T-cell (primary cell): ENCODE measurements at regions not wholly inside any gene's neighbourhood (a gene's known extent, or its start where the extent isn't known, plus 50 kb on each side); places are given as distances from the start of the nearest gene placed in this dataset.

Source experiments
- ATAC-seq, 4 experiments: fragments of 200-7000 bp in 3 of 4; fragments of 150-1000 bp in 1 of 4; cut with Tn5 transposase; replicated peaks in 1 of 4; 1 replicate in 3 of 4; 2 replicates in 1 of 4; pipeline ENCODE4 v1.10.0; 2021; ENCODE audit warnings: moderate library complexity in 3 of 4, mild to moderate bottlenecking in 2 of 4, moderate number of reproducible peaks in 1 of 4
- CTCF ChIA-PET, 2 donors: fragments of 300-600 bp; sonication (Branson Sonifier 250); formaldehyde crosslinking; loops; one replicate each; lab custom pipeline; 2022; ENCODE audit warnings: antibody characterized with exemption in 2 of 2; lab: Charles Lee
- POLR2A ChIA-PET, 2 donors: fragments of 300-600 bp; sonication (Branson Sonifier 250); formaldehyde crosslinking; loops; one replicate each; lab custom pipeline; 2022; ENCODE audit warnings: antibody characterized with exemption in 2 of 2; lab: Charles Lee
- DNase-seq, 35 experiments: peaks; one replicate each; pipeline versions ENCODE4 v3.0.0 to v3.0.0-alpha.2; 2013 to 2023
- H3K27ac ChIP-seq: one replicate; pipeline ENCODE4 v1.5.1; 2013; ENCODE audit warnings: low read length
- H3K27me3 ChIP-seq, 2 experiments: replicated peaks in 1 of 2; 1 replicate in 1 of 2; 2 replicates in 1 of 2; pipeline versions ENCODE4 v1.6.1 to v1.7.0; 2013; ENCODE audit warnings: low read length in 1 of 2, mixed read lengths in 1 of 2; ENCODE audit not compliant: control insufficient read depth in 2 of 2, insufficient read depth in 2 of 2; ENCODE audit errors: extremely low read depth in 1 of 2
- H3K36me3 ChIP-seq, 2 donors: 1 replicate in 1 of 2; 2 replicates in 1 of 2; pipeline versions ENCODE4 v1.6.1 to v1.7.0; 2013; ENCODE audit warnings: low read length in 1 of 2; ENCODE audit not compliant: control insufficient read depth in 2 of 2, insufficient read depth in 1 of 2; ENCODE audit errors: extremely low read depth in 1 of 2
- H3K4me1 ChIP-seq, 2 experiments: 1 replicate in 1 of 2; 2 replicates in 1 of 2; pipeline versions ENCODE4 v1.6.1 to v1.7.0; 2013; ENCODE audit warnings: low read length in 2 of 2, mixed read lengths in 1 of 2; ENCODE audit not compliant: insufficient read depth in 2 of 2, control insufficient read depth in 1 of 2; ENCODE audit errors: extremely low read depth in 1 of 2
- H3K4me3 ChIP-seq, 2 donors: 1 replicate in 1 of 2; 2 replicates in 1 of 2; pipeline versions ENCODE4 v1.5.1 to v1.7.0; 2013; ENCODE audit warnings: mild to moderate bottlenecking in 2 of 2, low read length in 1 of 2, moderate library complexity in 1 of 2; ENCODE audit not compliant: control insufficient read depth in 1 of 2; ENCODE audit errors: extremely low read depth in 1 of 2
- H3K9me3 ChIP-seq: 2 replicates; pipeline ENCODE4 v1.7.0; 2013
- H3K27ac Mint-ChIP-seq, 2 donors: one replicate each; pipeline ENCODE4 v1.8.0; 2020 to 2021; ENCODE audit warnings: mild to moderate bottlenecking in 2 of 2, mixed read lengths in 2 of 2
- H3K27me3 Mint-ChIP-seq, 2 donors: one replicate each; pipeline ENCODE4 v1.8.0; 2021 to 2022; ENCODE audit warnings: mixed read lengths in 2 of 2
- H3K36me3 Mint-ChIP-seq: one replicate; pipeline ENCODE4 v1.8.0; 2021; ENCODE audit warnings: mixed read lengths
- H3K4me1 Mint-ChIP-seq, 3 donors: one replicate each; pipeline ENCODE4 v1.8.0; 2020 to 2022; ENCODE audit warnings: mixed read lengths in 3 of 3, mild to moderate bottlenecking in 1 of 3
- H3K4me3 Mint-ChIP-seq, 3 donors: one replicate each; pipeline ENCODE4 v1.8.0; 2020 to 2022; ENCODE audit warnings: mild to moderate bottlenecking in 3 of 3, mixed read lengths in 3 of 3, moderate library complexity in 3 of 3
- H3K9me3 Mint-ChIP-seq, 3 donors: one replicate each; pipeline ENCODE4 v1.8.0; 2020 to 2022; ENCODE audit warnings: mixed read lengths in 3 of 3
- WGBS: methylation state at CpG from one replicate; pipeline ENCODE4 v1.1.5; 2013; ENCODE audit warnings: missing lambda C conversion rate; ENCODE audit not compliant: insufficient coverage; 5-methylcytosine and 5-hydroxymethylcytosine counted together

GRCh38 chr15:92336419-92336987, 57.2 kb upstream of the ST8SIA2 start:
- POLR2A ChIA-PET: no interaction called here
- Histone ChIP-seq H3K4me3 (no peak overlapping the region), H3K4me1 (no peaks in the 10 kb centered on the region), H3K9me3 (no peaks in the 10 kb centered on the region), H3K27me3 (peaks cover 0 to 11% of the 10 kb centered on the region in 2 experiments), H3K27ac (no peak overlapping the region), H3K36me3 (no peaks in the 10 kb centered on the region)
- Mint-ChIP-seq H3K27ac (no peak overlapping the region), H3K4me1 (no peaks in the 10 kb centered on the region), H3K27me3 (peaks cover 16 to 27% of the 10 kb centered on the region in 2 donors), H3K9me3 (peaks cover 0 to 5% (median 5%) of the 10 kb centered on the region in 3 donors), H3K36me3 (no peaks in the 10 kb centered on the region), H3K4me3 (no peak overlapping the region)
- DNase-seq: no peak
- no peak for ATAC-seq
- 70% methylated on average over 1 of the region's 2 CpGs for WGBS
- CTCF ChIA-PET: no interaction called here

- Mint-ChIP-seq H3K9me3 (no peaks in the 10 kb centered on the region), H3K4me3 (no peak overlapping the region), H3K36me3 (no peaks in the 10 kb centered on the region), H3K27ac (no peak overlapping the region), H3K27me3 (peaks cover 33 to 37% of the 10 kb centered on the region in 2 donors), H3K4me1 (no peaks in the 10 kb centered on the region)
- Histone ChIP-seq H3K4me3 (no peak overlapping the region), H3K27ac (no peak overlapping the region), H3K27me3 (peaks cover 0 to 12% of the 10 kb centered on the region in 2 experiments), H3K9me3 (no peaks in the 10 kb centered on the region), H3K36me3 (no peaks in the 10 kb centered on the region), H3K4me1 (no peaks in the 10 kb centered on the region)
- ATAC-seq (no peak), DNase-seq (no peak)
- ChIA-PET CTCF (no interaction called here), POLR2A (no interaction called here)
- WGBS: 60% methylated on average over 2 of the region's 3 CpGs
Observed at GRCh38 chr15:92339361-92339760, 54.3 kb upstream of the ST8SIA2 start.
